OCI-LY7 (cell line): ENCODE measurements at regions not wholly inside any gene's neighbourhood (a gene's known extent, or its start where the extent isn't known, plus 50 kb on each side); places are given as distances from the start of the nearest gene placed in this dataset.

ENCODE experiments used
- BruUV-seq: library from RNA; stranded (reverse); fragments of 400-500 nt; replicated peaks from 2 replicates; lab custom pipeline; 2021; lab: Mats Ljungman, UMichigan
- CTCF ChIA-PET: fragments of 300-600 bp; sonication (Branson Sonifier 250); formaldehyde crosslinking; loops from one replicate; lab custom pipeline; 2022; ENCODE audit warnings: antibody characterized with exemption; ENCODE audit not compliant: unreplicated experiment; lab: Charles Lee
- POLR2A ChIA-PET: fragments of 300-600 bp; sonication (Branson Sonifier 250); formaldehyde crosslinking; loops from one replicate; lab custom pipeline; 2022; ENCODE audit warnings: antibody characterized with exemption; lab: Charles Lee
- DNase-seq: peaks from one replicate; pipeline ENCODE4 v3.0.0-alpha.2; 2015; ENCODE audit warnings: low spot score
- H2AFZ ChIP-seq: fragments of 200-600 bp; sonication (generic), shearing (Covaris generic); 2 replicates; pipeline ENCODE4 v1.6.1; 2014; ENCODE audit warnings: mild to moderate bottlenecking, antibody characterized with exemption, low read length, moderate library complexity
- H3K27ac ChIP-seq: fragments of 200-600 bp; sonication (generic); 2 replicates; pipeline ENCODE4 v1.5.1; 2014; ENCODE audit warnings: mixed run types, low read depth, mild to moderate bottlenecking, moderate library complexity, low read length, inconsistent platforms; ENCODE audit not compliant: poor library complexity, severe bottlenecking
- H3K36me3 ChIP-seq: fragments of 200-600 bp; sonication (generic); 2 replicates; pipeline ENCODE4 v1.6.1; 2014; ENCODE audit warnings: mild to moderate bottlenecking, antibody characterized with exemption, low read length, moderate library complexity, mixed read lengths; ENCODE audit not compliant: insufficient read depth
- H3K4me1 ChIP-seq: fragments of 200-600 bp; sonication (generic); 2 replicates; pipeline ENCODE4 v1.5.1; 2014; ENCODE audit warnings: mild to moderate bottlenecking, low read length; ENCODE audit not compliant: insufficient read depth, poor library complexity, severe bottlenecking
- H3K4me2 ChIP-seq: fragments of 200-600 bp; sonication (generic); 2 replicates; pipeline ENCODE4 v1.6.1; 2014; ENCODE audit warnings: mild to moderate bottlenecking, low read length
- H3K4me3 ChIP-seq: fragments of 200-600 bp; sonication (generic); 2 replicates; pipeline ENCODE4 v1.5.1; 2014; ENCODE audit warnings: mild to moderate bottlenecking, low read depth, low read length; ENCODE audit not compliant: poor library complexity, severe bottlenecking
- H3K79me2 ChIP-seq: fragments of 200-600 bp; sonication (generic); 2 replicates; pipeline ENCODE4 v1.6.1; 2016; ENCODE audit warnings: low read depth, mild to moderate bottlenecking, low read length, moderate library complexity, mixed read lengths; ENCODE audit not compliant: insufficient read depth
- H3K9me2 ChIP-seq: fragments of 200-600 bp; sonication (generic); 2 replicates; pipeline ENCODE4 v1.6.1; 2016; ENCODE audit warnings: mild to moderate bottlenecking, low read length, mixed read lengths; ENCODE audit not compliant: insufficient read depth
- H3K9me3 ChIP-seq: fragments of 200-600 bp; sonication (generic); 2 replicates; pipeline ENCODE4 v1.6.1; 2014; ENCODE audit warnings: mild to moderate bottlenecking, mixed run types, low read length, mixed read lengths
- H4K20me1 ChIP-seq: fragments of 200-600 bp; sonication (generic); 2 replicates; pipeline ENCODE4 v1.6.1; 2014; ENCODE audit warnings: mild to moderate bottlenecking, antibody characterized with exemption, low read length, moderate library complexity, mixed read lengths; ENCODE audit not compliant: insufficient read depth
- EZH2phosphoT487 ChIP-seq: fragments of 200-600 bp; sonication (generic); IDR thresholded peaks from 2 replicates; pipeline ENCODE4 v1.6.1; 2018; ENCODE audit warnings: low read depth, borderline replicate concordance, mild to moderate bottlenecking, mixed run types, antibody characterized with exemption, low read length, moderate library complexity, mixed read lengths
- intact Hi-C: fragments of 100-400 bp; cut with micrococcal nuclease; formaldehyde crosslinking; loops from one replicate; pipeline ENCODE4 v1.10.0; 2022; ENCODE audit not compliant: unreplicated experiment
- TF ChIP-seq, protein P1 (sequence below): fragments of 200-600 bp; sonication (generic); conservative IDR thresholded peaks from 2 replicates; pipeline ENCODE4 v1.5.1; 2014; ENCODE audit warnings: mild to moderate bottlenecking, antibody characterized with exemption, low read length, moderate library complexity, mixed read lengths

- no peak for DNase-seq
- Histone ChIP-seq H3K9me3 (no peaks in the 10 kb centered on the region), H3K36me3 (no peaks in the 10 kb centered on the region), H3K79me2 (no peaks in the 10 kb centered on the region), H3K27ac (no peak overlapping the region), H3K4me3 (no peak overlapping the region), H3K4me1 (no peaks in the 10 kb centered on the region), H2AFZ (no peak overlapping the region), H4K20me1 (no peaks in the 10 kb centered on the region), H3K9me2 (no peaks in the 10 kb centered on the region), H3K4me2 (no peak overlapping the region)
- POLR2A ChIA-PET, result interaction anchor here (0.8 kb wide), 1 partner anchor 8 kb away, joined by 3 read pairs; no protein-coding TSS in a partner anchor
- TF ChIP-seq EZH2phosphoT487, result no peak
- TF ChIP-seq, protein P1, sequence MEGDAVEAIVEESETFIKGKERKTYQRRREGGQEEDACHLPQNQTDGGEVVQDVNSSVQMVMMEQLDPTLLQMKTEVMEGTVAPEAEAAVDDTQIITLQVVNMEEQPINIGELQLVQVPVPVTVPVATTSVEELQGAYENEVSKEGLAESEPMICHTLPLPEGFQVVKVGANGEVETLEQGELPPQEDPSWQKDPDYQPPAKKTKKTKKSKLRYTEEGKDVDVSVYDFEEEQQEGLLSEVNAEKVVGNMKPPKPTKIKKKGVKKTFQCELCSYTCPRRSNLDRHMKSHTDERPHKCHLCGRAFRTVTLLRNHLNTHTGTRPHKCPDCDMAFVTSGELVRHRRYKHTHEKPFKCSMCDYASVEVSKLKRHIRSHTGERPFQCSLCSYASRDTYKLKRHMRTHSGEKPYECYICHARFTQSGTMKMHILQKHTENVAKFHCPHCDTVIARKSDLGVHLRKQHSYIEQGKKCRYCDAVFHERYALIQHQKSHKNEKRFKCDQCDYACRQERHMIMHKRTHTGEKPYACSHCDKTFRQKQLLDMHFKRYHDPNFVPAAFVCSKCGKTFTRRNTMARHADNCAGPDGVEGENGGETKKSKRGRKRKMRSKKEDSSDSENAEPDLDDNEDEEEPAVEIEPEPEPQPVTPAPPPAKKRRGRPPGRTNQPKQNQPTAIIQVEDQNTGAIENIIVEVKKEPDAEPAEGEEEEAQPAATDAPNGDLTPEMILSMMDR, result no peak
- intact Hi-C loops, result no loop called here
- BruUV-seq, result no TSS peak
- CTCF ChIA-PET, result no interaction called here
These were observed 910.4 kb downstream of the METTL15 start for GRCh38 chr11:29018631-29019030.

DNA sequence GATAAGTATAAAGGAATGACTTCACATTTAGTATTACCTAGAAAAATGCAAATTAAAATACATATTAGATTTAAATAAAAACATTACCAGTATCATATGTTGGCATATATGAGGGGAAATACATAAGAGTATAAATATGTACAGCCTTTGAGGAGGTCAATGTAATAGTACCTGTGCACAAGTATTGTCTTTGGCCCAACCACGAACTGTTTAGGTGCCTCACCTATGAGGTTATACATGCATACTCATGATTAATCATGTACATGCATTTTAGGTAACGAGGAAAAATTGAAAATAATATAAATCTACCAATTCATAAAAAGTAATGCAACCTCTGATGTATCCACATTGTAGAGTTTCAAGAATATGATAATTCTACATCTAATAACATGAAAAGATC lies 909.8 kb downstream of the METTL15 start:
- no TSS peak for BruUV-seq
- Histone ChIP-seq H3K9me2 (no peaks in the 10 kb centered on the region), H3K4me3 (no peak overlapping the region), H2AFZ (no peak overlapping the region), H3K9me3 (no peaks in the 10 kb centered on the region), H3K36me3 (no peaks in the 10 kb centered on the region), H3K27ac (no peak overlapping the region), H4K20me1 (no peaks in the 10 kb centered on the region), H3K4me2 (no peak overlapping the region), H3K79me2 (no peaks in the 10 kb centered on the region), H3K4me1 (no peaks in the 10 kb centered on the region)
- ChIA-PET CTCF (no interaction called here), POLR2A (interaction anchor here (0.8 kb wide), 1 partner anchor 9 kb away, joined by 3 read pairs; no protein-coding TSS in a partner anchor)
- intact Hi-C loops, result no loop called here
- TF ChIP-seq EZH2phosphoT487, result no peak
- TF ChIP-seq, protein P1, result no peak
- DNase-seq, result no peak

DNA sequence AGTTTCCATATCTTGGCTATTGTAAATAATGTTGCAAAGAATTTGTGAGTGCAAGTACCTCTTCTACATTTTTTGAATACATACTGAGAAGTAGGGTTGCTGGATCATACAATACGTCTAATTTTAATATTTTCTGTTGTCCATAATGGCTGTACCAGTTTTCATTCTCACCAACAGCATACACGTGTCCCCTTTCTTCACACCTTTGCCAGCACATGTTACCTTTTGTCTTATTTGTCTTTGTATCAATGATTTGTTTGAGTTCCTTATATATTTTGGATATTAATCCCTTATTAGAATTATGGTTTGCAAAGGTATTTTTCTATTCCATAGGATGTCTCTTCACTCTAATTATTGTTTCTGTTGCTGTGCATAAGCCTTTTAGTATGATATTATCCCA lies 904.3 kb downstream of the METTL15 start:
- POLR2A ChIA-PET, result no interaction called here
- no peaks in the 10 kb centered on the region for H3K79me2 ChIP-seq
- intact Hi-C loops, result no loop called here
- H2AFZ ChIP-seq, result no peak overlapping the region
- DNase-seq, result no peak
- no peak overlapping the region for H3K27ac ChIP-seq
- TF ChIP-seq, protein P1, result no peak
- no peak for TF ChIP-seq EZH2phosphoT487
- no TSS peak for BruUV-seq
- no peaks in the 10 kb centered on the region for H4K20me1 ChIP-seq
- no peaks in the 10 kb centered on the region for H3K4me1 ChIP-seq
- H3K36me3 ChIP-seq, result no peaks in the 10 kb centered on the region
- H3K9me3 ChIP-seq, result no peaks in the 10 kb centered on the region
- no peaks in the 10 kb centered on the region for H3K9me2 ChIP-seq
- CTCF ChIA-PET, result no interaction called here
- H3K4me3 ChIP-seq, result no peak overlapping the region
- H3K4me2 ChIP-seq, result no peak overlapping the region
